H1 (cell line): ENCODE measurements at regions not wholly inside any gene's neighbourhood (a gene's known extent, or its start where the extent isn't known, plus 50 kb on each side); places are given as distances from the start of the nearest gene placed in this dataset.

Experiments
- CBX8 ChIP-seq: fragments of 300-800, 300-1000 bp; sonication (generic); IDR thresholded peaks from 2 replicates; pipeline ENCODE4 v1.7.1; 2016; ENCODE audit warnings: low read depth, low read length, borderline replicate concordance
- CHD7 ChIP-seq: fragments of 300-600 bp; sonication (generic); IDR thresholded peaks from 2 replicates; pipeline ENCODE4 v1.7.1; 2012; ENCODE audit warnings: low read length, moderate library complexity, mild to moderate bottlenecking, inconsistent platforms; ENCODE audit not compliant: insufficient replicate concordance
- EP300 ChIP-seq, 2 experiments: IDR thresholded peaks; 1 replicate in 1 of 2; 2 replicates in 1 of 2; pipeline ENCODE4 v1.6.1; 2011 to 2012; ENCODE audit warnings: low read depth in 2 of 2, low read length in 2 of 2, mild to moderate bottlenecking in 2 of 2, borderline replicate concordance in 1 of 2, inconsistent platforms in 1 of 2, moderate library complexity in 1 of 2
- HDAC2 ChIP-seq, 2 experiments: fragments of 300-600 bp in 1 of 2; sonication (generic) in 1 of 2; IDR thresholded peaks; 2 replicates each; pipeline ENCODE4 v1.6.1; 2011 to 2012; ENCODE audit warnings: low read depth in 2 of 2, low read length in 2 of 2, mild to moderate bottlenecking in 2 of 2, moderate library complexity in 2 of 2, borderline replicate concordance in 1 of 2, inconsistent platforms in 1 of 2
- KDM4A ChIP-seq: IDR thresholded peaks from one replicate; pipeline ENCODE4 v1.7.1; 2012; ENCODE audit warnings: low read depth, mild to moderate bottlenecking, moderate library complexity, low read length, inconsistent platforms; ENCODE audit not compliant: severe bottlenecking
- PHF8 ChIP-seq: fragments of 200-600 bp; sonication (generic); conservative IDR thresholded peaks from 2 replicates; pipeline ENCODE4 v1.7.1; 2012; ENCODE audit warnings: low read depth, mild to moderate bottlenecking, inconsistent platforms, low read length, moderate library complexity
- POLR2A ChIP-seq, 2 experiments: IDR thresholded peaks; 1 replicate in 1 of 2; 2 replicates in 1 of 2; pipeline ENCODE4 v1.6.1; 2011; ENCODE audit warnings: low read depth in 2 of 2, low read length in 2 of 2, mild to moderate bottlenecking in 2 of 2; ENCODE audit errors: control extremely low read depth in 1 of 2
- SUZ12 ChIP-seq: fragments of 200-600 bp; sonication (generic); IDR thresholded peaks from 2 replicates; pipeline ENCODE4 v1.6.1; 2012; ENCODE audit warnings: mild to moderate bottlenecking, inconsistent platforms, low read length, moderate library complexity, mixed read lengths
- TEAD4 ChIP-seq: IDR thresholded peaks from 2 replicates; pipeline ENCODE4 v1.6.1; 2012; ENCODE audit warnings: low read depth, low read length, inconsistent platforms, mixed read lengths
- TF ChIP-seq, protein P1 (sequence below): IDR thresholded peaks from 2 replicates; pipeline ENCODE4 v1.6.1; 2011; ENCODE audit warnings: low read depth, mild to moderate bottlenecking, low read length; ENCODE audit not compliant: insufficient read depth

DNA sequence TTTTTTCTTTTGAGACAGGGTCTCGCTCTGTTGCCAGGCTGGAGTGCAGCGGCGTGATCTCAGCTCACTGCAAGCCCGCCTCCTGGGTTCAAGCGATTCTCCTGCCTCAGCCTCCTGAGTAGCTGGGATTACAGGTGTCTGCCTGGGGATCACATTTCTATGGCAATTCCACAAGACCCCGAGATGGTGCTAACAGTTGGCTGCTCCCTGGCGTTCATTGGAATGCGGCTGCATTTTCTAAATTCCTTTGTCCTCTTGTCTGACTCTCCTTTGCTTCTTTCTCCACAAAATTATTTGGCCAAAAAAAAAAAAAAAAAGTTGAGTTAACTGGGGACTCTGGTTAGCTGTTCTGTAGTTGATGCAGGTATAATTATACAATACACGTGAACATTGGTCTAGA is 176.4 kb downstream of the ETS2 start (continued):
- TF ChIP-seq CHD7 (peak; percentile 46), HDAC2 (IDR thresholded peaks at IDR 0.05; ENCODE audit: borderline replicate concordance in 1 of 2, low read depth in 2 of 2, low read length in 2 of 2) (peak in 1 of 2 experiments; percentile 37; a peak in 1 of 4 replicates), KDM4A (no peak), PHF8 (no peak), CBX8 (no peak), EP300 (IDR thresholded peaks at IDR 0.05; ENCODE audit: borderline replicate concordance in 1 of 2, low read depth in 2 of 2, low read length in 2 of 2) (0 out of 3 replicates have a peak, but pooled peaks of 1 of the 2 experiments have one; percentile 36), TEAD4 (peak; percentile 83), SUZ12 (no peak), POLR2A (IDR thresholded peaks at IDR 0.05; ENCODE audit: control extremely low read depth in 1 of 2, low read depth in 2 of 2, low read length in 2 of 2) (no peak)
- TF ChIP-seq, protein P1, sequence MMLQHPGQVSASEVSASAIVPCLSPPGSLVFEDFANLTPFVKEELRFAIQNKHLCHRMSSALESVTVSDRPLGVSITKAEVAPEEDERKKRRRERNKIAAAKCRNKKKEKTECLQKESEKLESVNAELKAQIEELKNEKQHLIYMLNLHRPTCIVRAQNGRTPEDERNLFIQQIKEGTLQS, result no peak
